KOPT-K1 (cell line): ENCODE measurements at regions not wholly inside any gene's neighbourhood (a gene's known extent, or its start where the extent isn't known, plus 50 kb on each side); places are given as distances from the start of the nearest gene placed in this dataset.

Experiments used
- H3K27ac ChIP-seq: fragments of 200-600 bp; sonication (generic); 2 replicates; pipeline ENCODE4 v1.5.1; 2016; ENCODE audit warnings: antibody characterized with exemption, mild to moderate bottlenecking, low read depth, low read length; ENCODE audit not compliant: poor library complexity, severe bottlenecking
- H3K36me3 ChIP-seq: fragments of 200-600 bp; sonication (generic); 2 replicates; pipeline ENCODE4 v1.5.1; 2017; ENCODE audit warnings: antibody characterized with exemption, mild to moderate bottlenecking, low read length, moderate library complexity; ENCODE audit not compliant: insufficient read depth
- H3K9me3 ChIP-seq: fragments of 200-600 bp; sonication (generic); 2 replicates; pipeline ENCODE4 v1.5.1; 2017; ENCODE audit warnings: antibody characterized with exemption, low read length, mild to moderate bottlenecking; ENCODE audit not compliant: insufficient read depth, poor library complexity, severe bottlenecking

DNA sequence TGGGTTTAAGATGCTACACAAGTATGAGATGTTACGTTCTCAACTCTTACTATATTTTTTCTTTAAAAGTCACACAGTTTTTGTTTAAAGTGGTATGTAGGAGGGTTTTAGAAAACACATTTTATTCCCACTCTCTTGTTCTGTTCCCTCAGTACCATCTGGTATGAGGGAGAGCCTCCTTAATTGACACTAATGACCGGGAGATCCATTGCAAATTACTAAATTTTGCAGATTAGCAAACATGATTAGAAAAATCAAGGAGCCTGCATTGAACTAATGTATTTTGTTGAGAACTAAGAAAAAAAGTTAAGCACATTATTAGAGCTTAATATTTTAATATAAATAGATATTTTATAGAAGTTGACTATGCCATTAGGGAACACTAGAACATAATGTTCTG is 87.3 kb upstream of the UNC5C start:
- no peak overlapping the region for H3K27ac ChIP-seq
- H3K36me3 ChIP-seq, result no peaks in the 10 kb centered on the region
- no peaks in the 10 kb centered on the region for H3K9me3 ChIP-seq

DNA sequence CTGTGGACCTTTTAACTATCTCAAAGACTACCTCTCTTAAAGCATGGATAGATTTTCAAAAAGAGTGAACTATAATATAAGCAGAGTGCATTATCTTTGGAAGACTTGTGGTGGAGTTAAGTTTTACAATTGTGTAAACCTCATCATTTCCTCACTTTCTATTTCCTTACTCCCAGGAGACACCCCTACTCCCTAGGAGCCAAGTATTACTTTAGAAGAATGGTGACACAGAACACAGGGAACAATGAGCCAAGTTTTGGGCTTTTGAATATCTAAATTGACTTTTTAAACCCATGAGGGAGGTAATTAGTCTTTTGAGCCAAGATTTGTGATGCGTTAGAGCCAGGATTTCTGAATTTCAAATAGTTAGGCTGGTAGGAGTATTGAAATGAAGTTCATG is 78.9 kb upstream of the UNC5C start:
- H3K36me3 ChIP-seq, result no peaks in the 10 kb centered on the region
- no peak overlapping the region for H3K27ac ChIP-seq
- H3K9me3 ChIP-seq, result no peaks in the 10 kb centered on the region

DNA sequence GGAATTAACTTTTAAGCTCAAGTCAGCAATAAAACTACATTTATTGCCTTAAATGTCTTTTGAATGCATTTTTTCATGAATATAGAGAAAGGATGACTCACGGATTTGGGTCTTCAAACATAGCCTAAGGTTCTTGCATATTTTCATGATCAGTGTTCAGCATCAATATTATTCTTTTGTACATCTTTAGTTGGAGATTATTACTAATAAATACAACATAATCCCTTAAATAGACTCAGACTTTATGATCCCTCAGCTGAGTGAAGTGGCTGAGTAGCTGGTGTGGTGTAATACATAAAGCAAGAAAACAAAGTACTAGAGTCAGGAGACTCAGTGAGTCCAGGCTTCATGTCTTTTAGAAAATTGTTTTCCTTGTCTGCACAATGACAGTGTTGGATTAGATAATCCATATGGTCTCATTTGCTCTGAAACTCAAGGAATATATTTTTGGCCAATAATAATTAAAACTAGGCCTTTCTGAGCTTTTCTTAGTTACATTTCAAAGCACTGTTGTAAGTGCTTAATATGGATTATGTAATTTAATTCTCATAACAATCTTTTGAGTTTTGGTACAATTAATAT is 78.3 kb upstream of the UNC5C start:
- Histone ChIP-seq H3K27ac (no peak overlapping the region), H3K9me3 (no peaks in the 10 kb centered on the region), H3K36me3 (no peaks in the 10 kb centered on the region)

DNA sequence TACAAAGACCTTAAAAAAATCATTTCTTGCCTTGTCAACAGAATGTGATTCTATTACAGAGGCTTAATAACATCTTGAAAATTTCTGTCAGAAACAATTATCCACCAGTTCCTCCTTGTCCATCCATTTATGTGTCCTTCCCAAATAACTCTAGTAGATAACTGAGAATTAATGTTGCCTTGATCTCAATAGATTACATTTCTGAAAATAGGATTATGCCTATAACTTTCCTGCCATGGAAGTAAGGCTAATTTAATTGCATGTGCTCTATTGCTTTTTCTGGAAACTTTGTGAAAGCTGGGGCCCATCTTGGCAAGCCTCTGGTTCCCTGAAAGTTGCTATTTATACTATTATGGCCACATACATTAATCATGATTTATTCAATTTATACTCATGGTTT is 76.2 kb upstream of the UNC5C start:
- no peaks in the 10 kb centered on the region for H3K9me3 ChIP-seq
- H3K27ac ChIP-seq, result no peak overlapping the region
- no peaks in the 10 kb centered on the region for H3K36me3 ChIP-seq

DNA sequence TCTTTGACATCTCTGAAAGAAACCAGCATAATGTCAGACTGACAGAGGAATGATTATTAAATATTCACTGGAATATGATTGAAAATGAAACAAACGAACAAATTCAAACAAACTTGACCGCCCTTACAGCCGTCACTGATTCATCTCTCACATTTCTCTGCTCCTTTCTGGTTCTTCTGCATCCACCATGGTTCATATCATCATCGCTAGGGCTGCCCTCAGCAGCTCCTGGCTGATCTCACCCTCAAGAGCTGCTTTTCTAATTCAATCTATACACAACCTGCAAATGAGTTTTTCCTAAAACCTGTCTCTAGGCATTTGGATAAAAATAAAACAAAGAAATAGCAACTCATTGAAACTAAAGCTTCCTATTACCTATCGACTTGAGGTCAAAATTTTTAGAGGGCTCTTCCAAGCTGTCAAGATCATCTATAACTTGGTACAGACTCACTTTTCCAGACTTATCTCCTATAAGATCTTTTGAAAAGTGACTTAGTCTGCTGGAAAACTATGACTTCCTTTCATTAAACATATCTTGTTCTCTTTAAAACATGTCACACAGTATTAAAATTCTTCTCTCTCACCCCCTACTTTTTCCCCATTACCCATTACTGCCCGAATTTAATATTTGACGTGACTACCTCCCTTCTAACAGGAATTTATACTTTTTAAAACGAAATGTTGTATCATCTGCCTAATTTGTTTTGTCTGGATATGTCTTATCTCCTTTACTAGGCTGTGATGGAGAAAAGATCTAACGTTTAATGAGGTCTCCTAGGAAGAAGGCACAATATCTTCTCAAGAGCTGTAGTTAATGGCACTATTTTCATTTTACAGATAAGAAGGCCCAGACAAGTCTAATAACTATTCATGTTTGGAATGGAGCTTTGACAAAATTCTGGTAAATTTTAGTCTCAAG is 71.0 kb upstream of the UNC5C start:
- H3K9me3 ChIP-seq, result no peaks in the 10 kb centered on the region
- no peaks in the 10 kb centered on the region for H3K36me3 ChIP-seq
- no peak overlapping the region for H3K27ac ChIP-seq

DNA sequence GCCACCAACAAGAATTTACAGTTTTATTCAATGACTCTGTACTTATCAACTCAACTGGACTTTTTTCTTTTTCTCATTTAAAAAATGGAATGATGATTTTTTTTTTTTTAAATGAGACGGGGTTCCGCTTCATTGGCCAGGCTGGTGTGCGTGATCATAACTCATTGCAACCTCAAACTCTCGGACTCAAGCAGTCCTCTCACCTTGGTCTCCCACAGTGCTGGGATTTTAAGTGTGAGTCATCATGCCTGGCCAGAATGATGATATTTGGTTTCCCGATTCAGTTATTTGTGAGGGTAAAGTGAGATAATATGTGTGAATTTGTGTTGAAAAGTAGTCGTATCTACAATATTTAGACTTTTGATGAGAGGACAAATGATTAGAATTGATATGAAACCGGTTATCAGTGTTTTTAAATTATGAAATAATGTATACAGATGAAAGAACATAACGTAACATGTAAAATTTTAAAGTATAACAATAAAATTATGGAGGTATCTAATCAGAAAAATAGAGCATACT is 66.0 kb upstream of the UNC5C start:
- Histone ChIP-seq H3K27ac (no peak overlapping the region), H3K36me3 (no peaks in the 10 kb centered on the region), H3K9me3 (no peaks in the 10 kb centered on the region)

DNA sequence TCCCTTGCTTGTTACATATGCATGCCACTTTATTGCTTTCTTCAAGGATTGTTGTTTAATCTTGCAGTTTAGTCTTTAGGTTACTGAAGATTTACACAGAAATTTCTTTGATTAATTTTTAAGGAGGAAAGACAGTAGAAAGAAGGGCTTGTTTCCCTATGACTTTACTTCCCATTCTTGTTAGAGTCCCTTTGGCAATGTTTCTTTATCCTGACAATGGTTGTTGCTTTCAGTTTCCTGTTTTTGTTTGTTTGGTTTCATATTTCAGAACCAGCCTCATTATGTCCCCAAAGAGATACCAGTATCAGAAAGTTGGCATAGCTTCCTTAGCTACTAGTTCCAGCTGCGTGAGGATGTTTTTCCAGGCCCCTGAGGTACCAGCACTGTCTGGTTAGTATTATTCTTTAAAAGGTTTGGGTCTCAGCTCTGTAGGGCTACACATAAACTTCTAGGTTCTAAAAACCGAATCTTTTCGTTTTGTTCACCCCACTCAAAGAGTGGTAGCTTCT is 61.3 kb upstream of the UNC5C start:
- no peak overlapping the region for H3K27ac ChIP-seq
- no peaks in the 10 kb centered on the region for H3K36me3 ChIP-seq
- no peaks in the 10 kb centered on the region for H3K9me3 ChIP-seq

DNA sequence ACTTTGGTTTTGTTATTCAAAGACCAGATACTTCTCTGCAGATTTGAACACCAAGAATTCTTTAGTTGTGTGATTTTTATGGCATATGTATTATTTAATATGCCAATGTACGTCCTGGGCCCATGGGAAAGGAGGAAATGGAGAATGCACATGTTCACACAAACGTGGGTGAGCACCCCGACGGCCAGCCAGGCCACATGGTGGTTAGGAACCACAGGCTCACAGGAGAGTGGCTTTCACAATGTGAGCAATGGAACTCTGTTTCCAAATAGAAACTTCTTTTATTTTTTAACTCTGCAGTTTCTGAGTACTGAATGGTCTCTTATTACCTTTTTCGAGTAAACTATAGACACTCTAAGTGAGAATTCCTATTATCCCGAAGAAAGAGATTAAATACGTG is 58.0 kb upstream of the UNC5C start:
- no peaks in the 10 kb centered on the region for H3K36me3 ChIP-seq
- no peaks in the 10 kb centered on the region for H3K9me3 ChIP-seq
- no peak overlapping the region for H3K27ac ChIP-seq

DNA sequence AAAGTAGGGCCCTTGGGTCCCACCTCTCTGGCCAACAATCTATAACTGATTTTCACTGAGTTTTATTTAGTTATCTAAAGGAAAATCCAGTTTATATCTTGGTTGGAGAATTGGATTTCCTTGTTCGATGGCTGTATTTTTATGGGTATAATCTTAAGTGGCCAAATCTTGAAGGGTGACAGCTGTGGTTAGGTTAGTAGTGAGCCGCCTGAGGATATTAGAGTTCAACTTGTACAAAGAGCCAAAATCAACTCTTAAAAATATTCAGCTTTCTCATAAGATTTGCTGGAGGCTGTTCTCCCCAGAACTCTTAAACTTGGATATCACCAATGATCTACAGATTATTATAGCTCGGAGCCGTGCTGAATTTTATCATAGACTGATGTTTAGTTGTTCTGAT is 54.6 kb upstream of the UNC5C start:
- Histone ChIP-seq H3K36me3 (no peaks in the 10 kb centered on the region), H3K9me3 (no peaks in the 10 kb centered on the region), H3K27ac (no peak overlapping the region)

DNA sequence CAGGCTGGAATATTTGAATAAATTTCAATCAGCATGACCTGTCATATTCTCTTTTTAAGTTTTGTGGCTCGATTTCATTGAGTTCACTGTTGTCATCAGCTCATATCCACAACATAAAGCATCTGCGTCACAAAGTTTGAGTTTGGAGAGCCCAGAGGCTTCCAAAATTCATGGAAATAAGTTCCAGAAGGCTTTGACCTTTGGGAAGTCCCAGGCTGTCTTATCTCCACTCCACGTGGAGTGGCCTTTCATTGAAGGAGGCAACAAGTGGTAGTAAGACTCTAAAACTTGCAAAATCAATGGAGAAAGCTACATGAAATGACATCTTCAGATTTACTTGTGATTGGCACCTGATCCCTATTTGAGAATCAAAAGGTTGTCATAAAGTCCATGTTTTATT is 54.1 kb upstream of the UNC5C start:
- Histone ChIP-seq H3K36me3 (no peaks in the 10 kb centered on the region), H3K27ac (no peak overlapping the region), H3K9me3 (no peaks in the 10 kb centered on the region)

DNA sequence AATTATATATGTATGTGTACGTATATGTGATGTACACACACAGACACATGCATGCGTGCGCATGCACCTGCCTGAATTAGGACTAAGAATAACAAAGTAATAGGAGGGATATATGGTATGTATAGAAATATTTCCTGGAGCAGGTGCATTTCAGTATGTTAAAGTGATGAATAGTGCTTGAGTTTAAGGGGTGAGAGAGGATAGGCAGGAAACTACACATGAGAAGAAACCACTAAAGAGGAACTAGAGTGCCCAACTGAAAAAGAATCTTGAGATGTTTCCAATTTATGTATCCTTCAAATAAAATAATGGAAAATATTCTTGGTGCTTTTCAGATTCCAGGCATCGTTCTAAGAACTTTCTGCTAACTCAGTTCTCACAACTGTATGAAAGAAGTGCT is 52.6 kb upstream of the UNC5C start:
- H3K27ac ChIP-seq, result no peak overlapping the region
- H3K36me3 ChIP-seq, result no peaks in the 10 kb centered on the region
- no peaks in the 10 kb centered on the region for H3K9me3 ChIP-seq

DNA sequence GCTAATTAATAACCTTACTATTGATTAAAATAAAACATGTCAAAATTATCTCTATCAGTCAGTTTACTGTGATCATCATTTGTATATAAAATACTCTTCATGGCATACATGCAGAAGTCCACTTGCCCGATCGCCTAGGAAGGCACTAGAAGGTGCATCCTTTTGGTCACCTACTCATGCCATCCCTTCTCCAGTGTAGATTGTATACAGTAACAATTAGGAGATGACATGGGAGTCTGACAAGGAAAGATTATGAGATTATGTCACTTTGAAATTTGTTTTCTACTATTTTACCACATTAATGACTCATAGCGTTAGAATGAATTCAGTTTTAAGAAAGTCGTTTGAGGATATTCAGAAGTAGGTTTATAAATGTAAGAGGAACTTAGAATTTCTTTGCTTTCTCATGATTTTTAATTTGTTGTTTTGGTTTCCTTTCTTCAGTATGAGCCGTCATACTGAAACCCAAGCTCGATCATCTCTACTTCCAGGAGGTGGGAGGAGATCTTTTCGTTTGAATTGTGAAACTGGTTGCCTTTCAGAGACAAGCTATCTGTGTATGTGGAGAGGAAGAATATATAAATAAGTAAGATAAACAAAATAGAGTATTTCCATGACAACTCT is 51.1 kb upstream of the UNC5C start:
- no peaks in the 10 kb centered on the region for H3K9me3 ChIP-seq
- no peaks in the 10 kb centered on the region for H3K36me3 ChIP-seq
- no peak overlapping the region for H3K27ac ChIP-seq
